HG03066 (cell line): ENCODE measurements at regions not wholly inside any gene's neighbourhood (a gene's known extent, or its start where the extent isn't known, plus 50 kb on each side); places are given as distances from the start of the nearest gene placed in this dataset.
"Not testable (repeated sequence)": the region's sequence is repeated elsewhere in the genome, so short reads cannot be mapped to it uniquely, and the experiment has no call there.

ENCODE experiments used
- ATAC-seq: cut with Tn5 transposase; IDR thresholded peaks from one replicate; pipeline ENCODE4 v1.9.1; 2021; ENCODE audit warnings: low read depth; ENCODE audit not compliant: unreplicated experiment

GRCh38 chr7:68399991-68400590, 1198.2 kb upstream of the AUTS2 start:
- ATAC-seq: no peak

DNA sequence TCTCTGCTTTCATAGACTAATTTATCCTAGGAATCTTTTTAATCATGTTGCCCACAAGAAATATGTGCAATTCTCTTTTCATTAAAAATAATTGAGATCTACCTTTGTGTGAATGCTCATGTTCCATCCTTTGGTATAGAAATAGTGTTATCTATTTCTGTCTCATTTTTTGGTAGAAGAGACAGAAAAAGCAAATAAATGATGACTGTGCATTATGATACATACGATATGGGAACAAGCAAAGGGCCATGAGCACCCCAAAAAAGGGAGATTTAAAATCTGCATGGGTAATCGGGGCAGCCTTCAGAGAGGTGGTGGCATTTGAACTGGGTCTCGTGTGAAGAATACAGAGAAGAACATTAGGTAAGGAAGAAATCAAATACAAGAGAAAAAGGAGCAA, 1197.5 kb upstream of the AUTS2 start:
- ATAC-seq: no peak

GRCh38 chr7:68401313-68401712, 1197.0 kb upstream of the AUTS2 start:
- ATAC-seq: no peak

- ATAC-seq: no peak
Measured at GRCh38 chr7:68406480-68406879, 1191.8 kb upstream of the AUTS2 start.

GRCh38 chr7:68407460-68407859, 1190.8 kb upstream of the AUTS2 start:
- ATAC-seq: no peak

GRCh38 chr7:68408873-68409272, 1189.4 kb upstream of the AUTS2 start:
- no peak for ATAC-seq

DNA sequence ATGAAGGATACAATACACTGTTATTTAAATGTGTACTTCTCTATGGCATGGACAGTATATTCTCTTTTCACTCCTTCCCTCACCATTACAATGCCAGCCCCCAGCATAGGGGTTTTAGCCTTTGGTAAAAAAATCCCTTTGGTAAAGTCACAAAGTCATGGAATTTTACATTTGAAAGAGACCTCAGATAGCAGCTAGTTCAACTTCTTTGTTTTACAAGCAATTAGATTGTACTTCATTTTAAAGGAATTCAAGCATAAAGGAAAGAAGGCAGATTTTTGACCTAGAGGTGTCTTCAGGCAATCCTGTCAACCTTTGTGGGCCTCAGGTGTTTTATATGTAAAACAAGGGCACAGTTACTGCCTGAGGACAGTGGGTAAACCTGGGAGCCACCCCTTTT, 1188.4 kb upstream of the AUTS2 start:
- ATAC-seq: no peak

GRCh38 chr7:68410693-68411092, 1187.6 kb upstream of the AUTS2 start:
- not testable (repeated sequence) for ATAC-seq

GRCh38 chr7:68411742-68412141, 1186.5 kb upstream of the AUTS2 start:
- no peak for ATAC-seq

- ATAC-seq: no peak
Measured at GRCh38 chr7:68414631-68415425, 1183.4 kb upstream of the AUTS2 start.

GRCh38 chr7:68417002-68417401, 1181.3 kb upstream of the AUTS2 start:
- ATAC-seq: no peak

DNA sequence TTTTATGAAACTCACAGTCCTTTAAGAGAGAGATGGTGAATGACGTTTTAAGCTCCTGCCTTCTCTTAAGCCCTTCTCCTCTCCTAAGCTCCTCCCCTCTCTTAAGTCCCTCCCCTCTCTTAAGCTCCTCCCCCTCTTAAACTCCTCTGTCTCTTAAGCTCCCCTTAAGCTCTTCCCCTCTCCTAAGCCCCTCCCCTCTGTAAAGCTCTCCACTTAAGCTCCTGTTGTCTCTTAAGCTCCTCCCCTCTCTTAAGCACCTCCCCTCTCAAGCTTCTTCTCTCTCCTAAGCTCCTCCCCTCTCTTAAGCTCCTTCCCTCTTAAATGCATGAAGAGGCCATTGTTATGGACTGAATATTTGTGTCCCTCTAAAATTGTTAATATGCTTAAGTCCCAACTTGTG, 1180.6 kb upstream of the AUTS2 start:
- no peak for ATAC-seq

GRCh38 chr7:68420342-68421192, 1177.7 kb upstream of the AUTS2 start:
- no peak for ATAC-seq

- ATAC-seq: no peak
Measured at GRCh38 chr7:68421712-68422111, 1176.6 kb upstream of the AUTS2 start.

DNA sequence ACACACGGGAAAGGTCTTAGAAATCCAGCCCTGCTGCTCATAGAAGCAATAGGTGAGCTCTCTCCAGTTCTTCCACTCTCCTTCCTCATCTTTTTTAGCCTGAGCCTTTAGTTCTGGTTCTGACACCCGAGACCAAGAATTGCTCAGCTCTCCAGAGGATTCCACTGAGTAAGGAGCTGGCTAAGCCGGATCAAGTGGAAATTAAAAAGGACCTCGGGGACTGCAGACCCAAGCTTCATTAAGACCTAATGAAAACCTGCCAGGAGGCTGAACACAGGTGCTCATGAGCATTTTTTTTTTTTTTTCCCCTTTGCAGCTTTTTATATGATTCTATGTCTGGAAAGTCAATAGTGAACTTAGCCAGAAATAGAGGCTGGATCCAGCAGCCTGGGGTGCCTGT, 1176.0 kb upstream of the AUTS2 start:
- no peak for ATAC-seq

GRCh38 chr7:68423356-68423755, 1174.9 kb upstream of the AUTS2 start:
- no peak for ATAC-seq

DNA sequence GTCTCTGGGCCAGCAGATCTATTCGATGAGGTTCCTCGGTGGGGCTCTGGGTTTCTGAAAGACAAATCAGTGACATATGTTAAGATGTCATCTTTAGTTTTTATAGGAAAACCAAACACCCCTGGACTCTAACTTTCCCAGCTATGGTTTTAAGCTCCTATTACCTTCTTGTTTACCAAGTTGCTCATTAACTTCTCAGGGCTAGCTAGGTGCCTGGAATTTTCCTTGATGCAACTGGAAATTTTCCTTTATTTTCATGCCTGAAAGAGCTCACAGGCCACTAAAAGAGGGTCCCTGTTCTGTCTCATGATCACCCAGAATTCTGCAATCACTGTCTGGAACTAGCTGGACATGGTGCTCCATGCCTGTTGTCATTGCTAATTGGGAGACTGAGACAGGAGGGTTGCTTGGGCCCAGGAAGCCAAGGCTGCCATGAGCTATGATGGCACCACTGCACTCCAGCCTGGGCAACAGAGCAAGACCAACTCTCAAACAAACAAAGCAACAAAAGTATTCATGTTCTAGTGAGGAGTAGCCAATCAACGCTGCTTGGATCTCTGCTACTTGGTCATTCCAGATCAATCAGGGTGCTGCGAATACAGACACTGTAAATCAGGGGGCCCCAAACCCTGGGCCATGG, 1173.5 kb upstream of the AUTS2 start:
- no peak for ATAC-seq

DNA sequence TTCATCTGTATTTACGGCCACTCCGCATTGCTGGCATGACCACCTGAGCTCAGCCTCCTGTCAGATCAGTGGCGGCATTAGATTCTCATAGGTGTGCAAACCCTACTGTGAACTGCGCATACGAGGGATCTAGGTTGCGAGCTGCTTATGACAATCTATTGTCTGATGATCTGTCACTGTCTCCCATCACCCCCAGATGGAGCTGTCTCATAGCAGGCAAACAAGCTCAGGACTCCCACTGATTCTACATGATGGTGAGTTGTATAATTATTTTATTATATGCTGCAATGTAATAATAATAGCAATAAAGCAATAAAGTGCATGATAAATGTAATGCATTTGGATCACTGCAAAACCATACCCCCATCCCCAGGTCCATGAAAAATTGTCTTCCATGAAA, 1172.9 kb upstream of the AUTS2 start:
- no peak for ATAC-seq

- ATAC-seq: no peak
Measured at GRCh38 chr7:68429411-68430117, 1168.7 kb upstream of the AUTS2 start.

DNA sequence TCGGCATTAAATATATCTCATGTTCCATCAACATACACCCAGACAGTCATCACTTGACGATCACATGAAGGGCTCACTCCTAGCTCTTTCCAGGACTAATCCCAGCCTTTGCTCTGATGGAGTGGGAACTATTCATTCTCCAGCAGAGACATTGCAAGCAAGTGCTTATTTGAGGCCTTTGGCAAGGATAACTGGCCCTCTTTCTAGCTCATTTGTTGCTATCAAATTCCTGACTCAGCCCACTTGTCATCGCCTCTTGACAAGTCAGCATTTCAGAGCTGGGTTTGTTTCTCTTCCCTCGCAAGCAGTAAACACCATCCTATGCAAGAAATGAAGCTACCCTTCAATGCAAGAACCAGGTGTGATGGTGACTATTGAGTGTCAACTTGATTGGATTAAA, 1165.7 kb upstream of the AUTS2 start:
- ATAC-seq: no peak
